Myocyte (in vitro differentiated cells): ENCODE measurements at regions not wholly inside any gene's neighbourhood (a gene's known extent, or its start where the extent isn't known, plus 50 kb on each side); places are given as distances from the start of the nearest gene placed in this dataset.

ENCODE experiments used
- DNase-seq: peaks from one replicate; pipeline ENCODE4 v3.0.0-alpha.2; 2012; ENCODE audit warnings: low read depth

GRCh38 chr6:134374491-134375219 lies 56.7 kb upstream of the SGK1 start:
- no peak for DNase-seq

- DNase-seq, result no peak
Observed at GRCh38 chr6:134373993-134374392, 56.1 kb upstream of the SGK1 start.

GRCh38 chr6:134373282-134373922 lies 55.5 kb upstream of the SGK1 start:
- peak; percentile 38 for DNase-seq

DNA sequence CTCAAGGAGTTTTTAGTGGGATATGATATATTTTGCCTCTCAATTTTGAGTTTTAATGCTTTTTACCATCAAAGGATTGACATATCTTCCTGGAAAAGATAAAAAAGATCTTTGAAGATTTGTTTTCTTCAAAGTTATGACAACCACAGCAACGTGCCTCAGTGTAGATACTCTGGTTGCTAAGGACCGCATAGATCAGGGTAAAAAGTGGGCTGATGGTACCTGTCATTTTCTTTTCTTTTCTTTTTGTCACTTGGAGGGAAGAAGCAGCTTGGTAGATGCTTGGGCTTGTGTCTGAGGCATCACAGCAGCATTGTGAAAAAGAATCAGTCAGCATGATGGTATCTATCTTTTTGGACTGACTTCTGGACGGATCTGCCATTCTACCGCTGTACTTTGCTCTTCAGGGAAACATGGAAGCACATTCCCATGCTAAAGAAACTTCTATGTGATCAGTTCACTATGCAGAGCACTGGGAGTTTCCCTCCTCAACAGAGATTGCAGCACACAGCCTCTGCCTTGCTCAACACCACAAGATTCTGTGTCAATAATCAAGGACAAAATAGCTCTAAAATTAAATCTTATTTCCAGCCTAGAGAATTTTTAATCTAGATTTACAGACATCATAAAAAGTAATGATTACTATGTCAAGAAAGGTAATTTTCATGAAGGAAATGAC lies 54.8 kb upstream of the SGK1 start:
- DNase-seq, result no peak

DNA sequence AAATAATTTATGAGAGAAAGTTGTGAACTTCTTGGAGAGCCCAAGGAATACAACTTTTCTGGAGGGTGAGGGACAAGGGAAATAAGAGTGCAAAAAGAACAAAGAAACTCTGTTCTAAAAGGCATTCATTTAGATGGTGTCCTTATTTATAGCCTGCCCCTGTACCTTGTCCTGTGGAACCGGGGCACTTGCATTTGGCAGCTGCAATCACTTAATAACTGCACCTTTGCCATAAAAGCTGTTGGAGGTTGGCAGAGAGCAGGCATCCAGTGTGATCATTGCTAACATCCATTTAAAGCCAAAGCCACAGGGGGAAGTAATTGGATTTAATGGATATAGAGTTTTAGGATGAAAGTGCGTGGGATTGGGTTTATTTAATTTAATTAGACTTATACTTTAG lies 50.8 kb upstream of the SGK1 start:
- no peak for DNase-seq
